SU-DHL-6 (cell line): ENCODE measurements at regions not wholly inside any gene's neighbourhood (a gene's known extent, or its start where the extent isn't known, plus 50 kb on each side); places are given as distances from the start of the nearest gene placed in this dataset.

Experiments
- H2AFZ ChIP-seq: fragments of 200-600 bp; sonication (generic); 2 replicates; pipeline ENCODE4 v1.6.1; 2014; ENCODE audit warnings: low read depth, mild to moderate bottlenecking, moderate library complexity, mixed read lengths, antibody characterized with exemption, low read length; ENCODE audit not compliant: severe bottlenecking
- H3F3A ChIP-seq: fragments of 200-600 bp; shearing (Covaris generic); 2 replicates; pipeline ENCODE4 v1.6.0; 2016; ENCODE audit warnings: antibody characterized with exemption, mild to moderate bottlenecking; ENCODE audit not compliant: insufficient read depth
- H3K27ac ChIP-seq: fragments of 200-600 bp; sonication (generic); 2 replicates; pipeline ENCODE4 v1.5.1; 2016; ENCODE audit warnings: low read depth, mild to moderate bottlenecking, low read length, moderate library complexity, mixed read lengths
- H3K27me3 ChIP-seq: fragments of 200-600 bp; sonication (generic), shearing (Covaris generic); 2 replicates; pipeline ENCODE4 v1.6.0; 2014; ENCODE audit warnings: mild to moderate bottlenecking, low read length
- H3K36me3 ChIP-seq: fragments of 200-600 bp; sonication (generic); 2 replicates; pipeline ENCODE4 v1.6.1; 2014; ENCODE audit warnings: mild to moderate bottlenecking, low read length, mixed read lengths
- H3K4me2 ChIP-seq: fragments of 300-600, 200-600 bp; shearing (Covaris generic), sonication (generic); 2 replicates; pipeline ENCODE4 v1.6.0; 2014; ENCODE audit warnings: low read length, low read depth, mild to moderate bottlenecking; ENCODE audit not compliant: poor library complexity, severe bottlenecking
- H3K4me3 ChIP-seq: fragments of 200-600 bp; sonication (generic); 2 replicates; pipeline ENCODE4 v1.5.1; 2014; ENCODE audit warnings: antibody characterized with exemption, low read length, mild to moderate bottlenecking, mixed read lengths; ENCODE audit not compliant: insufficient read depth, poor library complexity, severe bottlenecking
- H3K79me2 ChIP-seq: fragments of 200-600 bp; sonication (generic); 2 replicates; pipeline ENCODE4 v1.6.1; 2014; ENCODE audit warnings: mild to moderate bottlenecking, low read length, moderate library complexity; ENCODE audit not compliant: insufficient read depth
- H3K9ac ChIP-seq: fragments of 200-600 bp; sonication (generic); 2 replicates; pipeline ENCODE4 v1.7.0; 2014; ENCODE audit warnings: mild to moderate bottlenecking, low read length
- H3K9me2 ChIP-seq: fragments of 200-600 bp; sonication (generic); replicated peaks from 2 replicates; pipeline ENCODE4 v1.6.1; 2014; ENCODE audit warnings: low read length; ENCODE audit not compliant: insufficient read depth
- H3K9me3 ChIP-seq: fragments of 200-600 bp; sonication (generic); 2 replicates; pipeline ENCODE4 v1.6.1; 2014; ENCODE audit warnings: low read length, mixed read lengths; ENCODE audit not compliant: insufficient read depth
- H4K20me1 ChIP-seq: fragments of 200-600 bp; sonication (generic); 2 replicates; pipeline ENCODE4 v1.6.1; 2014; ENCODE audit warnings: low read depth, mild to moderate bottlenecking, antibody characterized with exemption, low read length, moderate library complexity, mixed read lengths
- CTCF ChIP-seq: fragments of 200-600 bp; sonication (generic); IDR thresholded peaks from one replicate; pipeline ENCODE4 v1.5.1; 2017; ENCODE audit warnings: antibody characterized with exemption, mild to moderate bottlenecking, low read length, moderate library complexity; ENCODE audit not compliant: insufficient read depth, poor library complexity, severe bottlenecking
- EZH2phosphoT487 ChIP-seq: fragments of 200-600 bp; sonication (generic), shearing (Covaris generic); conservative IDR thresholded peaks from 2 replicates; pipeline ENCODE4 v1.6.1; 2018; ENCODE audit warnings: mild to moderate bottlenecking, antibody characterized with exemption, low read length, moderate library complexity, mixed read lengths

GRCh38 chr11:112336356-112336886, 75.8 kb upstream of the PLET1 start:
- Histone ChIP-seq H3K79me2 (no peaks in the 10 kb centered on the region), H3F3A (no peaks in the 10 kb centered on the region), H4K20me1 (no peaks in the 10 kb centered on the region), H3K9me3 (no peaks in the 10 kb centered on the region), H3K27me3 (no peaks in the 10 kb centered on the region), H3K36me3 (no peaks in the 10 kb centered on the region), H3K4me3 (no peak overlapping the region), H3K9ac (no peak overlapping the region), H3K9me2 (no peaks in the 10 kb centered on the region), H3K27ac (no peak overlapping the region), H3K4me2 (no peak overlapping the region), H2AFZ (no peak overlapping the region)
- no peak for TF ChIP-seq EZH2phosphoT487
- no peak for TF ChIP-seq CTCF

- H3F3A ChIP-seq = no peaks in the 10 kb centered on the region
- H3K36me3 ChIP-seq = no peaks in the 10 kb centered on the region
- no peaks in the 10 kb centered on the region for H3K27me3 ChIP-seq
- TF ChIP-seq EZH2phosphoT487 = no peak
- TF ChIP-seq CTCF = no peak
- H3K9me3 ChIP-seq = no peaks in the 10 kb centered on the region
- no peak overlapping the region for H3K27ac ChIP-seq
- no peaks in the 10 kb centered on the region for H3K9me2 ChIP-seq
- no peaks in the 10 kb centered on the region for H4K20me1 ChIP-seq
- no peak overlapping the region for H3K9ac ChIP-seq
- H3K79me2 ChIP-seq = no peaks in the 10 kb centered on the region
- H3K4me2 ChIP-seq = no peak overlapping the region
- no peak overlapping the region for H3K4me3 ChIP-seq
- no peak overlapping the region for H2AFZ ChIP-seq
Observed at GRCh38 chr11:112339566-112339965, 78.9 kb upstream of the PLET1 start.

DNA sequence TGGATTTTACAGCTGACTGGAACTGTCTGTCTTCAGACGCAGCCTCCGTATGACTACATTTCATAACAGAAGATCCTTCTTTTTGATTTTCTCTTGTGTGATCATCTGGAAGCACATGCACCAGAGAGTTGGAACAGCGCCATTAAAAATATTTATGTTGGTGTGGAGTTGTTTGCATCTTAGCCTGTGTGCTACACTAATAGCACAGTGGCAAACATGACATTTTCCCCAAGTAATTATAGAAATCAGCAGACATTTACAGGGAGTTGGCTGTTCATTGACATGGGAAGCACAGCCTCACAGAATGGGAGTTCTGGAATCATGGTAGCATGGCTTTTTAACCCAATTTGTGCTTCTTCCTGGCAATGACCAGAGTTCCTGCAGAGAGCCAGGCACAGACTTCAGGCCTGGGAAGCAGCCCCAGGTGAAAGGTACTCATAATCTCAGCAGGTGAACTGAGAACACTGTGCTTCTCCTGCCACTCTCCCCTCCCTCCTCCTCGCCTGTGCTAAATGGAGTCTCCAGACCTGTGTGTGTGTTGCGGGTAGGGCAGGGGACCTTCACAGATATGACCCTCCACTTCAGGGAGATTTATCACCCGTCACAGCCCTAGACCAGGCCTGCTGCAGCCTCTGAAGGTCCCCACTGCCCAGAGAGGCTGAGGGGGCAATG, 82.8 kb upstream of the PLET1 start:
- no peak overlapping the region for H2AFZ ChIP-seq
- no peak overlapping the region for H3K4me2 ChIP-seq
- H3K79me2 ChIP-seq = no peaks in the 10 kb centered on the region
- H3K4me3 ChIP-seq = no peak overlapping the region
- H3K9me3 ChIP-seq = no peaks in the 10 kb centered on the region
- H3F3A ChIP-seq = no peaks in the 10 kb centered on the region
- no peaks in the 10 kb centered on the region for H3K9me2 ChIP-seq
- TF ChIP-seq CTCF = no peak
- TF ChIP-seq EZH2phosphoT487 = no peak
- no peak overlapping the region for H3K9ac ChIP-seq
- H4K20me1 ChIP-seq = no peaks in the 10 kb centered on the region
- H3K27me3 ChIP-seq = no peaks in the 10 kb centered on the region
- no peaks in the 10 kb centered on the region for H3K36me3 ChIP-seq
- no peak overlapping the region for H3K27ac ChIP-seq
